Middle frontal gyrus (tissue), 1 donor: ENCODE measurements at regions not wholly inside any gene's neighbourhood (a gene's known extent, or its start where the extent isn't known, plus 50 kb on each side); places are given as distances from the start of the nearest gene placed in this dataset.
"Not testable (repeated sequence)": the region's sequence is repeated elsewhere in the genome, so short reads cannot be mapped to it uniquely, and the experiment has no call there.

Source experiments
- DNase-seq: peaks from one replicate; pipeline ENCODE4 v3.0.0-alpha.2; 2015; ENCODE audit warnings: low spot score; ENCODE audit errors: extremely low spot score

DNA sequence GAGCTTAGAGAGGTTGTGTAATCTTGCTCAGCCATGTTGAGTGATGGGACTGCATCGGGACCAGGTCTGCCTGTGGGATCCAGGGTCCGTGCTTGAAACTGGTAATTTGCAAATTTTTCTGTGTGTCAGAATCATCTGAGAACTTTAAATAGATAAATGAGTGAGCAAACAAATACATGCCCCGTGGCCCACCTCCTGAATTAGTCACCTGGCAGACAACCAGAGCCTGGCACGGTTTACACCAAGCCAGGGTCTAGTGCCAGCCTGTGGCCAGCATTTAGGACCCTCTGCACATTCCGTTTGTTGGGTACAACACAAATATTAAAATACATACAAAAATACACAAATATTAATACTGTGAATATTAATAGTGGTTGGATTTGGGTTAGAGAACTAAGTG lies 90.6 kb upstream of the STOX2 start:
- no peak for DNase-seq

DNA sequence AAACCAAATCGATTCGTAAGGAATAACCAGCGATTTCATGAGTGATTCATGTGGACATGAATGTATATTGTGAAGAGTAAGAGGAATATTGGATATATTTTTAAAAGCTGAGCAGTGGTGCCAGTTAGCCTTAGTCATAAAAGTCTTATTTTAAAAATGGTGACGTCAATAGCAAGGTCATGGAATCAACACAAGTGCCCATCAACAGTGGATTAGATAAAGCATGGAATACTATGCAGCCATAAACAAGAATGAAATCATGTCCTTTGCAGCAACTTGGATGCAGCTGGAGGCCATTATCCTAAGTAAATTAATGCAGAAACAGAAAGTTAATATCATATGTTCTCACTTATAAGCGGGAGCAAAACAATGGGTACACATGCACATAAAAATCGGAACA lies 89.0 kb upstream of the STOX2 start:
- DNase-seq, result no peak

DNA sequence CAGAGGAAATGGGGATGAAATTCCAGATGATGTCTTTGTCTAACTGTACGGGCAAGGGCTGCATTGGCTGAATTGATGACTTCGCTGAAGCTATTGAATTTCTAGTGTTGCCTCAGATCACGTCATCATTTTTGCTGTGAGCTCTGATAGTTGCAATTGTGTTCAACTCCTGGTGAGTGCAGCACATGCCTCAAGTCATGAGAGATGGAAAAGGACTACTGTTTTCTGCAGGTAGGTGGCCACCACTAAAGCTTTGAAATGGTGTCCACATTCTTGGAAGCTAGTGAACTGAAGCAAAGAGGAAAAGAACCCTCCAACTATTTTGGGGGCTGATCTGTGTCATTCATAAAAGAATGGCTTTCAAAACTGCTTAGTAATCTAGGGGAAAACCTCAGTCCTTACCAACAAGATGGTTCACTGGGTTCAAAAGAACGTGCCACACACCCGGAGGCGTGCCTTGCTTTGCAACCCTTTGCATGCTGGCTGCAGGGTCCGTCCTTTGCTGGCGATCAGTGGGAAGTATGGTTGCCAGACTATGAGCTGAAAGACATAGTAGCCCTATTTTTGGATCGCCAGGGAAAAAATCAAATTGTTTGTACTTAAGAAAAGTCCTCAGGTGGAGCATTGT lies 88.1 kb upstream of the STOX2 start:
- no peak for DNase-seq

DNA sequence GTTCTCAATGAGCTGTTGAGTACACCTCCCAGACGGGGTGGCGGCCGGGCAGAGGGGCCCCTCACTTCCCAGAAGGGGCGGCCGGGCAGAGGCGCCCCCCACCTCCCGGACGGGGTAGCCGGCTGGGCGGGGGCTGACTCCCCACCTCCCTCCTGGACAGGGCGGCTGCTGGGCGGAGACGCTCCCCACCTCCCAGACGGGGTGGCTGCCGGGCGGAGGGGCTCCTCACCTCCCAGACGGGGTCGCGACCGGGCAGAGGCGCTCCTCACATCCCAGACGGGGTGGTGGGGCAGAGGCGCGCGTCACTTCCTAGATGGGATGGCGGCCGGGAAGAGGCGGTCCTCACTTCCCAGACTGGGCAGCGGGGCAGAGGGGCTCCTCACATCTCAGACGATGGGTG lies 86.5 kb upstream of the STOX2 start:
- not testable (repeated sequence) for DNase-seq

DNA sequence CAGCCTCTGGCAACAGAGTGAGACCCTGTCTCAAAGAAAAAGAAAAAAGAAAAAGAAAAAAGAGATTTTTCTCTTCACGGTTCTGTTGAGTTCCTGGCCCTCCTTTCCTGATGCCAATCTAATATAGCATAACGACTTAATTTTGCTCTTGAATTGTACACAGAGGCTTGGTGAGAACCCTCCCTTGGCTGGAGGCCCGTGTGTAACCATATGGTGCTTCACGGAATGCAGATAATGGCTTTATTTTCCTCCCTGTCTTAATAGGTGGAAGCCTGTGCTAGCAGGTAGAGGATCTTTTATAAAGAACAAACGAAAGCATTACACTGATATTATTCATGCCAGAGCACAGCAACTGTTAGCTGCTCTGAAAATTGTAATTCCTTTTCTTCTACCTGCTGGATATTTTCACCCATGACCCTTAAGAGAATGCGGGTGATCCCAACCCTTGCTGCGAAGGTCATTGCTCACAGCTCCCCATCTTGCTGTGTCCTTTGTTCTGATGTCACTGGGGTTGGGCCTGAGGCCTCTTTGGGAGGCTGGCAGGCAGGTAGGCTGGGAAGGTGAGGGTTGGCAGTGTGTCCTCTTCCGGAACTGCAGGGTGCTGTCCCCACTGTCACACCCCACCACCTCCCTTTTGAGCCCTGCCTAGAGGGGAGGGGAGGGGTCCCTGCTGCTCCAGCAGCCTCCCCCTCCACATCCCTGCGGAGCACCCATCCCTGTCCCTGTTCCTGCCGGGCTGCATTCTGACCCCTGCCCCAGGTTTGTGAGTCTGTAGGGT lies 83.8 kb upstream of the STOX2 start:
- DNase-seq, result no peak

DNA sequence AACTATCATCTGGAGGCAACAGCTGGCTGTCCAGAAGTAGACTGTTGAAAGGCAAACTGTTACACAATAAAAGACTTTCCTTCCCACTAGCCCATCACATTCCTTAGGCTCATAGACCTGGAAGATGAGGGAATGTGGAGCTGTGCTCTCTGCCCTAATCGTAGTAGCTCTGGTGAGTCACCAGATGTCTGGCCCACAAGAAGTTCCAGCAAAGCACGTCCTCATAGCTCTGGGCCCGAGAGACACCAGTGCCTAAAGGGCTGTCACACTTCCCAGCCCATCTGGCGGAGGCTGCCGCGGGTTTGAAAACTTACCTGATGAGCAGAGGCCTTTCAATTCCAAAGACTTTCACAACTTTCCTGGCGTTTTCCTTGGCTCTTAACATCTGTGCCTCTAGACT lies 81.7 kb upstream of the STOX2 start:
- no peak for DNase-seq

DNA sequence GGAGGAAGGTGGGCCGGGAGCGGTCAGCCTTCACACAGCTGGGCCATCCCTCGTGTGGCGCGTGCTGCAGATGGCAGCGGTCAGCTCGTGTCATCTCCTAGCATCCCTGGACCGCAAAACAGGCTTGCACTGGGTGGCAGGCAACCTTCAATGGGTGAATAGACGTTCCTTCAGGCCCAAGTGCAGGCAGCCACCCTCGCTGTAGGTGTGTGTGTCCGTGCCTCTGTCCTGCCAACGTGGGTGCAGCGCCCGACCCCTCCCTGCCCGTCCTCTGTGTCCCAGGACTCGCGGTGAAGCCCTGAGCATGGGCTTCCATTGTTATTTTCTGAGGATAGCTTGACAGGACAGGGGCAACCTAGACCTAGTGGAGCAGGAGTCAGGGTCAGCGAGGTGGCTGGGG lies 79.8 kb upstream of the STOX2 start:
- DNase-seq, result no peak

DNA sequence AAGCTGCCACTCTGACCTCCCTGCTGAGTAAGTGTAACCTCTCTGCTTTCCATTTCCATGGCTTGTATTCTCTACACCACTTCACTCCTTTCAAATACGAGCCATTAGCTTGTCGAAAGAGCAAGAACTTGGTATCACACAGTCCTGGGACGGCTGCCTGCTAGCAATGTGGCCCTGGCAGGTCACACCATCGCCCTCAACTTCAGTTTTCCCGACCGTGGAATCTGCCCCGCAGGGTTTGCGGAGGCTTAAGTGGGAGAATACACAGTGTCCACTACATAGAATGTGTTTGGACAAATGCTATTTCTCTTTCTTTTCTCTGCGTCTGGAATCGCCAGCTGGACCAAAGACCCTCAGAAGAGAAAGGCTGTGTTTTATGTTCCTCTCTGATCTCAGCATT lies 78.6 kb upstream of the STOX2 start:
- no peak for DNase-seq

DNA sequence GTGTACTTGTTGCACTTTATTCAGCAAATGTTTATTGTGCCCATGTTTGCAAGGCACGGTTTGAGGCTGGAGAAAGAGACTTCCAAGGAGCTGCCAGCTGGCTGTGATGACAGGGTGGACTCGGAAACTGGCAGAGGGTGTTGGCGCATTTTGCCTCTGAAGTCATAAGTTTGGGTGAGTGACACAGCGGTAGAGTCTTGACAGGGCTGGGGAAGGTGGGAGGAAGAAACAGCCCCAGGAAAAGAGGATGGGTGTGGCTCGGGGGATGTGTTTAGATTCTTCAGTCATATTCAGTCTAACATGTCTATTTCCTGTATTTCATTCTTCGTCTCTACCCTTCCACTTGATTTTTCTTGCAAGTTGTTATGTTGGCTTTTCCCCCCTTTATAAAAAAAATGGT lies 77.0 kb upstream of the STOX2 start:
- no peak for DNase-seq

DNA sequence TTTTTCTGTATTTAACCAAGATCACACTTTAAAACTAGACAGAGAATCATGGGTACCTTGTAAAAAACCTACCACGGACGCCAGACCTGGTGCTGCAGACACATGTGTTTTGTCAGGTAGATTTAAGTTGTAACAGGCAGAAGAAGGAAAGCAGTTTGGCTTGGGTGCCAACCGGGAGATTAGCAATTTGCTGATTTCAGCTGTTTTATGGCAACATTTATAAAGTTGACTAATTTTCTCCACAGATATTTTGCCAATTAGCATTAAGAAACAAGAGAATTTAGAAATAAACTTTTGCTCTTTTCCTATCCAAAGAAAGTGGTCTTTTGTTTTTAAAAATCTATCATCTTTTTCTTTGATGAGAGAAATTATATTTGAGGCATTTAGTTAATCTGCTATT lies 76.3 kb upstream of the STOX2 start:
- DNase-seq, result no peak

DNA sequence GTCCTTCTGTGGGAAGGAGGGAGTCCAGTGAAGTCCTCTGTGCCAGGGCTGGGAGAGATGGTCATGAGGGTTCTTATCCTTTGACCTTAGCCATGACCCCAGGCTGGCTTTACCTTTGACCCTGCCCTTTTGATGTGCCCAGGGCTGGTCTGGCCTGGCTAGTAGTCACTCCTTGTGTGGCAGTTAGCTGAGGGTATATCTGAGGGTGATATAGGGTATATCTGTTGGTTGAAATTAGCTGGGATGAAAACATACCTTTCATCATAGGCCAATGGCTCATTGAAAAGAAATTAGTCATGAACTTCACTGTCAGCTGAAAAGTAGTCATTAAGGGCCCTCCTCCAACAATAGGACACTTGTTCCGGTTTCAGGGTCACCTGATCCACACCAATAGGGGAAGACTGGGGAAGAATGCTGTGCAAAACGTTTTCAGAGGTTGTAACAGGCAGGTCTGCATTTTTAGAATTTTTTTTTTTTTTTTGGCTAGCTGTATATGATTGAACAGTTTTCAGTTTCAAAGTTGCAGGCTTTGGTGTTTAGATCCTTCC lies 74.6 kb upstream of the STOX2 start:
- no peak for DNase-seq

DNA sequence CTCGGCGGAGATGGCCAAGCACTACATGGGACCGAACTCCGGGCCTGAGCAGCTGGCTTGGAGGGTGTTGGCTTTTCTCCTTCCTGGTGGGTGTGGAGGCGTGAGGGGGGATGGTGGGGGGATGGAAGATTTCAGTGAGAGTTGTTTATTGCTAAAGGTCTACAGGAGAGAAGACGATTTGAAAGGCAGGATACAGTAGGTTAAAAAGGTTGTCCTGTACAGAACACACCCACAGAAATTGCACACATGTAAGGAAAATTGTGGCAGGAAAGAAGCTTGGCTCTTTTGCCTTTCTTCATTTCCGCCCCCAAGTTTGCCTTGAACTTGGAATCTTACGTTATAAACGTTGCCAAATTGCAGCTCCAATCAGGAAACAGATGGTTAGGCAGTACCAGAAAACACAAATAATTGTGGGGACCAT lies 74.1 kb upstream of the STOX2 start:
- DNase-seq, result no peak

DNA sequence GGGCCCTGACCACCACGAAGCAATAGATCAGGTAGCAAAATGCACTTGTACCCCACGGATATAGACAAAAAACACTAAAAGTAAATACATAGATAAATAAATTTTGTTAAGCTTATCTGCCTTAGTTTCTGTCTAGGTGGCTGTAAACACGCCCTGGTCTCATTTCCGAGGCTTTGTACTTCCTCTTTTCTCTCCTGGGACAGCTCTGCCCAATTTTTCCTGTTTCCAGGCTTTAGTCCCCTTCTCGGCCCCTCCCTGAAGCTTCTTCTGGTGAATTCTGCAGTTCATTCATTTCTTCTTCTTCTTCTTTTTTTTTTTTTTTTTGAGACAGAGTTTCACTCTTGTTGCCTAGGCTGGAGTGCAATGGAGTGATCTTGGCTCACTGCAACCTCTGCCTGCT lies 73.4 kb upstream of the STOX2 start:
- no peak for DNase-seq

DNA sequence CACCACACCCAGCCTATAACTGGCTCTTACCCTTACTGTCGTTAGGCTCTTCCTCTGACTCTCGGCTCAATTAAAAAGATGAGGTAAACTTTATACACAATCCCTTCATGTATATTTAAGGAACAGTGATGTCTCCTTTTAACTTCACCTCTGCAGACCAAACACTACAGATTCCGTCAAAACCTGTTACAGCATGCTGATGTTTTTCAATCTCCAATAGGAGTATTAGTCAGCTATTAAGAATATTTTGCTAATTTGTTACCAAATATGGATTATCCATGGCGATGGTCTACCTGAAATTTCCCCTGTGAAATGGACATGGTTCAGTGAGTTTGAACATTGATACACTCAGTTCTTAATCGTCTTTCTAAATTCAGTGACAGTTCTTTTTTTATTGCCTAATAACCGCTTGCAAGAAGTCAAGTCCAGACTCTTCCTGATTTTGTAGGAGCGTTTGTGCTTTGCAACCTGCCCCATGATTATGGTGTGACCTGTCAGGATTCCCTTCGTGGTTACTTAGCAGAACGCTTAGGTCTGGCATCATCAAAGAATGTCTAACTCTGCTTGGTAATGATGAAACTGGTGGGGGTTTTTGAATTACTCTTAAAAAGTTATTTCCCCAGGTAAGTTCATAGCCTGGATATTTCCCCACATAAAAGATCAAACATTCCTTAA lies 72.2 kb upstream of the STOX2 start:
- no peak for DNase-seq

DNA sequence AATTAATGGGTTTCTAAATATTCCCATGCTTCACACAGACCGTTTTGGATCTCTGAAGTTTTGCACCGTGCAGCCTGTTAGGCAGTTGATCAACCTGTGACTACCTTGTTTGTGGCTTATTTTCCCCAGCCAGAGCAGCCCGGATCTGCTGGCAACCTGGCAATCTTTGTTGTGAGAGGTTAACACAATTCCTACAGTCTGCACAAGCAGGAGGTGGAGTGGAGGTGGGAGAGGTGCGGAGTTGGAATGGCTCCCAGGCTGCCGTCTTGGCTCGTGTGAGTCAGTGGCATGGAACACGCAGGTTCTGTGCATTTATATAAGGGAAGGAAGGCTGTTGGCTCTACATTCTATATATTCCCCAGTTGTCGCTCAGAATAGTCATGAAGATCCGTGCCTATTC lies 70.9 kb upstream of the STOX2 start:
- DNase-seq, result no peak

DNA sequence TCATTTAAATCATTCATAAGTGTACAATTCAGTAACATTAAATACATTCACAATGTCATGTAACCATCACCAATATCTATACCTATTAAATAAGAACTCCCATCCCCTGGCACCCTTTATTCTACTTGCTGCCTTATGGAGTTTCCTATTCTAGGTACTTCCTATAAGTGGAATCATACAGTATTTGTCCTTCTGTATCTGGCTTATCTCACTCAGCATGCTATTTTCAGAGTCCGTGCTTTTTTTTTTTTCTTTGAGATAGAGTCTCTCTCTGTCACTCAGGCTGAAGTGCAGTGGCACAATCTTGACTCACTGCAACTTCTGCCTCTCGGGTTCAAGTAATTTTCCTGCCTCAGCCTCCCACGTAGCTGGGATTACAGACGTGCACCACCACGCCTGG lies 67.9 kb upstream of the STOX2 start:
- DNase-seq, result no peak

DNA sequence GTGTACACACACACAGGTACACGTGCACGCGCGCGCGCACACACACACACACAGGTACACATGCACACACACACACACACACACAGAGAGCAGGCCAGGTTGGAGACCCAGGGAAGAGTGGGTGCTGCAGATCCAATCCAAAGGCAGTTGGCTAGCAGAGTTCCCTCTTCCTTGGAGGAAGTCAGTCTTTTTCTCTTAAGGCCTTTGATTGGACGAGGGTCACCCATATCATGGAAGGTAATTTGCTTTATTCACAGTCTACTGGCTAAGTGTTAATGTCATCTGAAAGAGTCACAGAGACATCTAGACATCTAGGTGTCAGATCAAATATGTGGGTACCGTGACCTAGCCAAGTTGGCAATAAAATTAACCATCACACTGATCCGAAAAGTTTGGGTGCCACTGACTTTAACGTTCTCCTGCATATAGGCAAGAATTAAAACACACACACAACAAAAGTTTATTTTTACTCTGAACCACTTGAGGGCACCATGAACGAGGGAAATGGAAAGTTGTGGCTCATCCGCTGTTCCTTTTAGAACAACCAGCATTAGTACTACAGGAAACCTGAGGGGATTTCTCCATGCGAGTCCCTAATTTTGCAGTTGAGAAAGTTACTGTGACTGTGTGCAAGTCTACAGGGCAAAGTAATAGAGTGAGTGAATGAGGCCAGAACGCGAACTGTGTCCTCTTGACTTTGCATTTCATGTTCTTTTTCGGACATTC lies 66.0 kb upstream of the STOX2 start:
- peak; percentile 35 for DNase-seq

DNA sequence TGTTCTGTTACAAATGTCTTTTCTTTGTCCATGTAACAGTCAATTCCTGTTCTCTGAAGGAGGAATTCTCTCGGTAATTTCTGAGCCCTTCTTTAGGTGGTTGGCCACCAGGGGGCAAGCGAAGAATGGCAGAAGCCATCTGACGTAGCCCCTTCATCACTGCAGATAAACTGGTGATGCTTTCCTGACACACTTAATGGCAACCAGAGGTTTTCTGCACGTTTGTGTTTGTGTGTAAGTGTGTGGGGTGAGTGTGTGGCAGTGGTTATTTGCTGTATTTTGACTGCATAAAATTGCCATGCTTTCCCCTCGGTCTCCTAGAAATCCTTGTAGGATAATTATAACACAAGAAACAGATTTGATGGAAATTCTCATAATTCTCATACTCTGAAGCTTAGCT lies 64.8 kb upstream of the STOX2 start:
- DNase-seq, result peak; percentile 84

DNA sequence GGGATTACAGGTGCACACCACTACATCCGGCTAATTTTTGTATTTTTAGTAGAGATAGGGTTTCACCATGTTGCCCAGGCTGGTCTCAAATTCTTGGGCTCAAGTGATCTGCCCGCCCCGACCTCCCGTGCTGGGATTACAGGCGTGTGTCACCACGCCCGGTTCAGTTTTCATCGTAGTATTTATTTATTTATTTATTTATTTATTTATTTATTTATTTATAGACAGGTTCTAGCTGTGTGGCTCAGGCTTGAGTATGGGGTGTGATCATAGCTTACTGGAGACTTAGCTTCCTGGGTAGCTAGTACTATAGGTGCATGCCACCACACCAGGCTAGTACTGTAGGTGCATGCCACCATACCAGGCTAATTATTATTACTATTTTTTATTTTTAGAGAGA lies 64.1 kb upstream of the STOX2 start:
- DNase-seq, result no peak

DNA sequence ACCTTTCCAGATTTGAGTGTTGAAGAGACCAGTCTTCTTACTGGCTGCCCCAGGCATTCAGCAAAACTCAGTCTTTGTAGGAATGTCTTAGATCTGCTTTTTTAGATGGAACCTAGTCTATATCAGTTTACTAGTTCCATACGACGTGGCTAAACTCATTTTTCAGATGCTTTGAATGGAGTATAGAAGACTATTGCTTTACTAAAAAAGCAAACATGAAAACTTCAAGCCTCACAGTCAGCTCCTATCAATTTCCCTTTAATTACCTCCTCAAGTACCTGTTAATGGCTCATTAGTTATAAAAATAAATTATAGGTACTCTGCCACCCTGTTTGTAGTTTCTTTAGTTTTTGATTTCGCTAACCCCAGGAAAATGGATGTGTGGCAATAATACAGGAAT lies 63.0 kb upstream of the STOX2 start:
- no peak for DNase-seq

DNA sequence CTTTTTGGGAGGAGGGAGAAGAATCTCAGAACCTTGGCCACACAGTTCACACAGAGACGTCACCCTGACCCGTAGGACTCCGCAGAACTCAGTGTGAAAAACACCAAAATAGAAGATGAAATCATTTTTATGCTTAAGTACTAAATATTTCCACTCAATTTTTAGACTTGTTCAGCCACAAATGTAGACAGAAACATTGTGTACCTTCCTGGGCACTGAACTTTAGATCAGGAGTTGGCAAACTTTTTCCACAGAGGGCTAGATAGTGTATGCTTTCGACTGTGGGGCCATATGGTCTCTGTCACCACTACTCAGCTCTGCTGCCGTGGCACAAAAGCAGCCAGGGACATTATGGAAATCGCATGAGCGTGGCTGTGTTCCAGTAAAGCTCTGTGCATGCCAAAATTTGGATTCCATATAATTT lies 61.8 kb upstream of the STOX2 start:
- DNase-seq, result no peak

DNA sequence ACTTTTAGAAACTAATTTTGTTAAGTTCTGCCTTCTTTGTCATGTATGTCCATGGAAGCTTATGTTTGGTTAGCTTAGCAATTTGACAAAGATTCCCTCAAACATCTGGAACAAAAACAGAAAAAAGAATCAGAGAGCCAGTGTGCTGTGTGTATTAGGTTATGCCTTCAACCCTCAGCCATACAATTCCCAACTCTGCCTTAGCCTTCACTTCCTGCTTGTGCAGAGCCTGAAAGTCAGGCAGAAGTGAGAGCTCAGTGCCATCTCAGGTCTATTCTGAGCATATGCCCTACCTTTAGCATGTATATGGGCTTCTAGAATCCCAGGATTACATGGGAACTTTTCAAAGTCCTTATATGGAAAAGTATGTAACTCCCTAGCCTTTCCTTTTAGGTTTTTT lies 58.2 kb upstream of the STOX2 start:
- DNase-seq, result no peak
